Stomach (tissue), 4 donors: ENCODE measurements at regions not wholly inside any gene's neighbourhood (a gene's known extent, or its start where the extent isn't known, plus 50 kb on each side); places are given as distances from the start of the nearest gene placed in this dataset.
"Not testable (repeated sequence)": the region's sequence is repeated elsewhere in the genome, so short reads cannot be mapped to it uniquely, and the experiment has no call there.

Source experiments
- CTCF ChIP-seq, 7 experiments: fragments of 450-650 bp in 4 of 7; fragments of 200-600 bp in 3 of 7; sonication (generic) in 3 of 7; IDR thresholded peaks; one replicate each; pipeline ENCODE4 v1.5.1; 2016 to 2019; ENCODE audit warnings: antibody characterized with exemption in 7 of 7, control low read depth in 2 of 7, mild to moderate bottlenecking in 1 of 7
- POLR2A ChIP-seq, 4 donors: fragments of 450-650 bp; IDR thresholded peaks; one replicate each; pipeline ENCODE4 v1.6.1; 2016; ENCODE audit warnings: antibody characterized with exemption in 4 of 4, control low read depth in 2 of 4, mild to moderate bottlenecking in 1 of 4, moderate library complexity in 1 of 4
- POLR2AphosphoS5 ChIP-seq, 3 donors: sonication (generic); formaldehyde crosslinking; IDR thresholded peaks; one replicate each; pipeline ENCODE4 v1.6.1; 2016; ENCODE audit warnings: antibody characterized with exemption in 3 of 3

- TF ChIP-seq POLR2A, CTCF, POLR2AphosphoS5 (IDR thresholded peaks at IDR 0.05): not testable (repeated sequence)
These were observed 1272.9 kb upstream of the CITED2 start for GRCh38 chr6:140647322-140647721.
